OCI-LY1 (cell line): ENCODE measurements at regions not wholly inside any gene's neighbourhood (a gene's known extent, or its start where the extent isn't known, plus 50 kb on each side); places are given as distances from the start of the nearest gene placed in this dataset.

Experiments used
- H2AFZ ChIP-seq: fragments of 200-600 bp; sonication (generic), shearing (Covaris generic); 2 replicates; pipeline ENCODE4 v1.6.0; 2014; ENCODE audit warnings: antibody characterized with exemption, mild to moderate bottlenecking, low read length
- H3F3A ChIP-seq: fragments of 200-600 bp; sonication (generic), shearing (Covaris generic); 2 replicates; pipeline ENCODE4 v1.6.0; 2014; ENCODE audit warnings: mild to moderate bottlenecking, antibody characterized with exemption, low read length, moderate library complexity; ENCODE audit not compliant: insufficient read depth
- H3K27ac ChIP-seq: fragments of 200-600 bp; sonication (generic); 2 replicates; pipeline ENCODE4 v1.5.1; 2014; ENCODE audit warnings: low read length, mixed run types, mild to moderate bottlenecking, low read depth; ENCODE audit not compliant: poor library complexity, severe bottlenecking
- H3K27me3 ChIP-seq: fragments of 200-600 bp; sonication (generic); 2 replicates; pipeline ENCODE4 v1.6.0; 2014; ENCODE audit warnings: antibody characterized with exemption, mild to moderate bottlenecking, low read length, moderate library complexity; ENCODE audit not compliant: insufficient read depth
- H3K36me3 ChIP-seq: fragments of 200-600 bp; sonication (generic); 2 replicates; pipeline ENCODE4 v1.6.1; 2014; ENCODE audit warnings: mild to moderate bottlenecking, antibody characterized with exemption, low read length, moderate library complexity, mixed read lengths; ENCODE audit not compliant: insufficient read depth
- H3K4me1 ChIP-seq: fragments of 200-600 bp; sonication (generic); 2 replicates; pipeline ENCODE4 v1.5.1; 2014; ENCODE audit warnings: mild to moderate bottlenecking, low read length, moderate library complexity; ENCODE audit not compliant: insufficient read depth, severe bottlenecking
- H3K4me2 ChIP-seq: fragments of 200-600 bp; sonication (generic), shearing (Covaris generic); 2 replicates; pipeline ENCODE4 v1.6.1; 2014; ENCODE audit warnings: low read length
- H3K4me3 ChIP-seq: fragments of 200-600 bp; sonication (generic); 2 replicates; pipeline ENCODE4 v1.5.1; 2014; ENCODE audit warnings: low read length, low read depth, mild to moderate bottlenecking, mixed read lengths; ENCODE audit not compliant: poor library complexity, severe bottlenecking
- H3K79me2 ChIP-seq: fragments of 200-600 bp; shearing (Covaris generic); 2 replicates; pipeline ENCODE4 v1.6.1; 2016; ENCODE audit warnings: mixed run types, low read length, mixed read lengths; ENCODE audit not compliant: insufficient read depth
- H3K9ac ChIP-seq: fragments of 200-600 bp; sonication (generic), shearing (Covaris generic); 2 replicates; pipeline ENCODE4 v1.6.1; 2014; ENCODE audit warnings: mild to moderate bottlenecking, low read length, mixed read lengths
- H3K9me2 ChIP-seq: fragments of 200-600 bp; sonication (generic), shearing (Covaris generic); 2 replicates; pipeline ENCODE4 v1.6.1; 2014; ENCODE audit warnings: low read depth, mild to moderate bottlenecking, low read length, mixed read lengths
- H3K9me3 ChIP-seq: fragments of 200-600 bp; shearing (Covaris generic); 2 replicates; pipeline ENCODE4 v1.6.1; 2014; ENCODE audit warnings: low read length, mixed read lengths
- H4K20me1 ChIP-seq: fragments of 200-600 bp; sonication (generic), shearing (Covaris generic); 2 replicates; pipeline ENCODE4 v1.6.0; 2016; ENCODE audit warnings: mild to moderate bottlenecking, low read length; ENCODE audit not compliant: insufficient read depth
- EZH2 ChIP-seq: fragments of 200-600 bp; sonication (generic), shearing (Covaris generic); IDR thresholded peaks from 2 replicates; pipeline ENCODE4 v1.8.0; 2017; ENCODE audit warnings: borderline replicate concordance, mixed run types, mild to moderate bottlenecking, antibody characterized with exemption, low read length, moderate library complexity, mixed read lengths
- TF ChIP-seq, protein P1 (sequence below): fragments of 200-600 bp; sonication (generic), shearing (Covaris generic); IDR thresholded peaks from 2 replicates; pipeline ENCODE4 v1.5.1; 2017; ENCODE audit warnings: mild to moderate bottlenecking, antibody characterized with exemption, low read length, moderate library complexity, mixed read lengths

DNA sequence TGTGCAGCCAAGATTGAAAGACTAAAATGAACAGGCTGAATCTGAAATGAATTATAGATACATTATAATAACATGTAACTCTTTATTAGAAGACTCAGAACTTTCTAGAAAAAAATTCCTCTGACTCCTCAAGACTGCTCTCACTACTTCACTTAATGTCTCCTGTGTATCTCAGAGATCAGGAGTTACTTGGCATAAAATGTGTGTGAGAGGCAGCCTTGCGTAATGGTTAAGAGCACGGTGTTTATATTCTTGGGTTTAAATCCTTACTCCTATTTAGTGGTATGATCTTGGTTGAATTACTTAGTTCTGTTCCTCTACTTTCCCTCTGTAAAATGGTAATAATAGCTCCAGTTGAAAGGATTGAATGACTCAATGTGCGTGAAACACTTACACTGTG lies 634.9 kb downstream of the LTN1 start:
- Histone ChIP-seq H3K36me3 (no peaks in the 10 kb centered on the region), H3K27ac (no peak overlapping the region), H3K4me2 (no peak overlapping the region), H3F3A (no peaks in the 10 kb centered on the region), H4K20me1 (no peaks in the 10 kb centered on the region), H3K4me1 (no peaks in the 10 kb centered on the region), H3K79me2 (no peaks in the 10 kb centered on the region), H3K4me3 (no peak overlapping the region), H3K9me2 (no peaks in the 10 kb centered on the region), H2AFZ (no peak overlapping the region), H3K27me3 (no peaks in the 10 kb centered on the region), H3K9me3 (no peaks in the 10 kb centered on the region), H3K9ac (no peak overlapping the region)
- TF ChIP-seq, protein P1, sequence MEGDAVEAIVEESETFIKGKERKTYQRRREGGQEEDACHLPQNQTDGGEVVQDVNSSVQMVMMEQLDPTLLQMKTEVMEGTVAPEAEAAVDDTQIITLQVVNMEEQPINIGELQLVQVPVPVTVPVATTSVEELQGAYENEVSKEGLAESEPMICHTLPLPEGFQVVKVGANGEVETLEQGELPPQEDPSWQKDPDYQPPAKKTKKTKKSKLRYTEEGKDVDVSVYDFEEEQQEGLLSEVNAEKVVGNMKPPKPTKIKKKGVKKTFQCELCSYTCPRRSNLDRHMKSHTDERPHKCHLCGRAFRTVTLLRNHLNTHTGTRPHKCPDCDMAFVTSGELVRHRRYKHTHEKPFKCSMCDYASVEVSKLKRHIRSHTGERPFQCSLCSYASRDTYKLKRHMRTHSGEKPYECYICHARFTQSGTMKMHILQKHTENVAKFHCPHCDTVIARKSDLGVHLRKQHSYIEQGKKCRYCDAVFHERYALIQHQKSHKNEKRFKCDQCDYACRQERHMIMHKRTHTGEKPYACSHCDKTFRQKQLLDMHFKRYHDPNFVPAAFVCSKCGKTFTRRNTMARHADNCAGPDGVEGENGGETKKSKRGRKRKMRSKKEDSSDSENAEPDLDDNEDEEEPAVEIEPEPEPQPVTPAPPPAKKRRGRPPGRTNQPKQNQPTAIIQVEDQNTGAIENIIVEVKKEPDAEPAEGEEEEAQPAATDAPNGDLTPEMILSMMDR: no peak
- TF ChIP-seq EZH2: no peak

DNA sequence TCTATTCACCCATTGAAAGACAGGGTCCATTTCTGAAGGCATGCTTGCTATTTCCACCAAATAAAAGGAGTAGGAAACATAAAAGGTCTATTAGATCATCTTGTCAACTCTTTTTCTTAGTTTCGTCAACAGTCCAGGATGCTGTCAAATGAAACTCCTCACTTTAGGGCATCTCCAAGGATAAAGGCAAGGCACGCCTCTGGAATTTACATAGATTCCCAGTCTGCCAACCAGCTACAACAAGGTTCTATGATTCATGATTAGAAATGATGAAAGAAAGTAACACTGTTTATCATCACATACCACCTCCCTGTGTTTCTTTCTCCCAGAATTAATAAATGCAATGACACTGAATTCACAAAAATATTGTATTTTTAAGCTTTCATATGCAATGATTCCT lies 636.3 kb downstream of the LTN1 start:
- H3K27ac ChIP-seq: no peak overlapping the region
- no peaks in the 10 kb centered on the region for H3K36me3 ChIP-seq
- no peaks in the 10 kb centered on the region for H3K79me2 ChIP-seq
- no peak overlapping the region for H2AFZ ChIP-seq
- H3F3A ChIP-seq: no peaks in the 10 kb centered on the region
- TF ChIP-seq EZH2: no peak
- TF ChIP-seq, protein P1: no peak
- H3K9me3 ChIP-seq: no peaks in the 10 kb centered on the region
- H3K4me3 ChIP-seq: no peak overlapping the region
- H3K27me3 ChIP-seq: no peaks in the 10 kb centered on the region
- no peaks in the 10 kb centered on the region for H4K20me1 ChIP-seq
- no peaks in the 10 kb centered on the region for H3K4me1 ChIP-seq
- H3K9ac ChIP-seq: no peak overlapping the region
- H3K9me2 ChIP-seq: no peaks in the 10 kb centered on the region
- H3K4me2 ChIP-seq: no peak overlapping the region

DNA sequence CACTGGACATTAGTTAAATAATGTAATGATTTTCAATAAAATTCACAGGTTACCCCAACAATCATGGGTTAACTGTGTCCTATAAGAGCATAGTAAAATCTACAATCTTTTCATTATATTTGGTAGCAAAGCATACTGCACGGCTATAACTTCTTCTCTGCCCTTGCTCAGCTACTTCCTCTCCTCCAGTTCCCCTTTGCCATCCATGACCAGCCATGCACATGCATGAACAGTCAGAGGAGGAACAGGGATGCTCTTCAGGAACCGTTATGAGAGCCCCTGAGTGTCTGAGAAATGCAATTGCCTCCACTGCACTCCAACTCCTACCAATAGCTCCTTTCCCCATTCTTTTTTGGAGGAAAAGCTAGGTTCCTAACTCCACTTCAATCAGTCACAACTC lies 646.7 kb downstream of the LTN1 start:
- no peaks in the 10 kb centered on the region for H3K79me2 ChIP-seq
- no peak overlapping the region for H3K4me3 ChIP-seq
- no peak overlapping the region for H3K4me2 ChIP-seq
- H3K27ac ChIP-seq: no peak overlapping the region
- no peaks in the 10 kb centered on the region for H3K36me3 ChIP-seq
- H3K27me3 ChIP-seq: no peaks in the 10 kb centered on the region
- no peaks in the 10 kb centered on the region for H3K9me3 ChIP-seq
- no peaks in the 10 kb centered on the region for H4K20me1 ChIP-seq
- H2AFZ ChIP-seq: no peak overlapping the region
- no peaks in the 10 kb centered on the region for H3K9me2 ChIP-seq
- no peaks in the 10 kb centered on the region for H3K4me1 ChIP-seq
- no peak for TF ChIP-seq EZH2
- TF ChIP-seq, protein P1: no peak
- H3K9ac ChIP-seq: no peak overlapping the region
- no peaks in the 10 kb centered on the region for H3F3A ChIP-seq
